Epithelial cell of esophagus (primary cell): ENCODE measurements at regions not wholly inside any gene's neighbourhood (a gene's known extent, or its start where the extent isn't known, plus 50 kb on each side); places are given as distances from the start of the nearest gene placed in this dataset.

ENCODE experiments used
- DNase-seq: peaks from one replicate; pipeline ENCODE4 v3.0.0; 2010; ENCODE audit warnings: low read depth
- H3K4me3 ChIP-seq: 2 replicates; pipeline ENCODE4 v1.5.1; 2011; ENCODE audit warnings: mild to moderate bottlenecking, low read length, control low read depth
- CTCF ChIP-seq: IDR thresholded peaks from 2 replicates; pipeline ENCODE4 v1.5.1; 2011; ENCODE audit warnings: low read depth, mild to moderate bottlenecking, low read length, control low read depth, inconsistent platforms; ENCODE audit not compliant: insufficient read depth; ENCODE audit errors: missing control alignments

- TF ChIP-seq CTCF: no peak
- DNase-seq: no peak
Measured at GRCh38 chr2:15850534-15850933, 89.8 kb upstream of the MYCN start.

GRCh38 chr2:15851076-15851693 is 89.2 kb upstream of the MYCN start:
- H3K4me3 ChIP-seq: no peak overlapping the region
- TF ChIP-seq CTCF: no peak
- DNase-seq: no peak

More at GRCh38 chr2:15850534-15850933, 89.8 kb upstream of the MYCN start:
- H3K4me3 ChIP-seq: no peak overlapping the region

- no peak overlapping the region for H3K4me3 ChIP-seq
- no peak for DNase-seq
Measured at GRCh38 chr2:15852811-15853210, 87.5 kb upstream of the MYCN start.

GRCh38 chr2:15853903-15854302 is 86.4 kb upstream of the MYCN start:
- TF ChIP-seq CTCF: no peak
- no peak for DNase-seq
- no peak overlapping the region for H3K4me3 ChIP-seq

More at GRCh38 chr2:15852811-15853210, 87.5 kb upstream of the MYCN start:
- no peak for TF ChIP-seq CTCF

- TF ChIP-seq CTCF: no peak
Measured at GRCh38 chr2:15855766-15856260, 84.5 kb upstream of the MYCN start.

GRCh38 chr2:15856318-15856717 is 84.0 kb upstream of the MYCN start:
- H3K4me3 ChIP-seq: no peak overlapping the region
- no peak for TF ChIP-seq CTCF
- no peak for DNase-seq

More at GRCh38 chr2:15855766-15856260, 84.5 kb upstream of the MYCN start:
- no peak for DNase-seq
- H3K4me3 ChIP-seq: no peak overlapping the region

GRCh38 chr2:15858466-15858865 is 81.9 kb upstream of the MYCN start:
- TF ChIP-seq CTCF: no peak
- no peak overlapping the region for H3K4me3 ChIP-seq
- DNase-seq: no peak
